Adrenal gland (tissue), 9 donors: ENCODE measurements at regions not wholly inside any gene's neighbourhood (a gene's known extent, or its start where the extent isn't known, plus 50 kb on each side); places are given as distances from the start of the nearest gene placed in this dataset.

Experiments
- DNase-seq, 7 donors: peaks; one replicate each; pipeline ENCODE4 v3.0.0-alpha.2; 2019 to 2020
- H3K27ac ChIP-seq, 5 donors: fragments of 200-600 bp; sonication (generic) in 4 of 5; 1 replicate in 3 of 5; 2 replicates in 2 of 5; pipeline versions ENCODE4 v1.5.1 to v1.8.0; 2016 to 2020; ENCODE audit warnings: mild to moderate bottlenecking in 1 of 5
- H3K27me3 ChIP-seq: fragments of 200-600 bp; 2 replicates; pipeline ENCODE4 v1.8.0; 2021
- H3K36me3 ChIP-seq, 2 donors: fragments of 200-600 bp; replicated peaks in 1 of 2; 1 replicate in 1 of 2; 2 replicates in 1 of 2; pipeline versions ENCODE4 v1.5.1 to v1.8.0; 2018 to 2022
- H3K4me1 ChIP-seq, 2 donors: fragments of 200-600 bp; replicated peaks in 1 of 2; 1 replicate in 1 of 2; 2 replicates in 1 of 2; pipeline versions ENCODE4 v1.5.1 to v1.8.0; 2018 to 2021
- H3K4me3 ChIP-seq, 4 donors: fragments of 200-600 bp; sonication (generic) in 3 of 4; one replicate each; pipeline ENCODE4 v1.5.1; 2016 to 2018
- H3K9me3 ChIP-seq, 3 donors: fragments of 200-600 bp; sonication (generic) in 1 of 3; replicated peaks in 1 of 3; 1 replicate in 2 of 3; 2 replicates in 1 of 3; pipeline versions ENCODE4 v1.5.1 to v1.8.0; 2016 to 2021
- POLR2A ChIP-seq, 2 donors: fragments of 450-650 bp; IDR thresholded peaks; one replicate each; pipeline ENCODE4 v1.6.1; 2017; ENCODE audit warnings: antibody characterized with exemption in 2 of 2, mild to moderate bottlenecking in 2 of 2, moderate library complexity in 1 of 2
- WGBS, 4 donors: extraction: QIAGEN DNeasy Blood & Tissue Kit in 2 of 4; methylation state at CpG; one replicate each; pipeline versions ENCODE4 v1.1.5 to v1.1.7; 2013 to 2017; 5-methylcytosine and 5-hydroxymethylcytosine counted together
- intact Hi-C, 2 donors: fragments of 100-400 bp; cut with DNase I; formaldehyde crosslinking; loops; one replicate each; pipeline versions ENCODE4 v1.14.1 to v1.15.0; 2022 to 2023
- TF ChIP-seq, protein P1 (sequence below), 6 experiments: fragments of 450-650 bp in 4 of 6; fragments of 200-600 bp in 2 of 6; sonication (generic) in 1 of 6; IDR thresholded peaks; 1 replicate in 5 of 6; 2 replicates in 1 of 6; pipeline versions ENCODE4 v1.5.1 to v1.8.0; 2016 to 2021; ENCODE audit warnings: antibody characterized with exemption in 6 of 6, mild to moderate bottlenecking in 2 of 6, moderate library complexity in 1 of 6
- donor health status: healthy with polysubstance abuse.
- donor health status: Bipolar disorder and iron deficiency.
- donor health status: DM: yes; HTN: yes; CAD: no.
- donor health status: DM: no; HTN: no; CAD: no.
- donor health status: DM: no; HTN: no; CAD: no.

DNA sequence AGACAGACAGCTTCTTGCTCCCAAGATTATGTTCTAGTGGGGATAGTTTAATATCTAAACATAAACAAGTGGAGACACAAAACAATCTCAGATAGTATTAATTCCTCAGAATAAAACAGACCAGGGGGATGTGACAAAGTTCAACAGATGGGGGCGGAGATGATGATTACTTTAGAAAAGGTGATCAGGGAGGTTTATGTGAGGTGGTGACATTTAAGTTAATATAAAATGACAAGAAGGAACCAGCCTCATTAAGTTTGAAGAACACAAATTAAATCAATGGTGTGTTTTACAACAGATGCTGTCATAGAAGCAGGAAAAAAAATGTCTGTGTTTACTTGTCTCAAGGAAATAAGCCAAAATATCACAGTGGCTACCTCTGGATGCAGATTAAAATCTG lies 119.6 kb upstream of the HMHB1 start:
- Histone ChIP-seq H3K4me1 (no peaks in the 10 kb centered on the region), H3K27ac (no peak overlapping the region), H3K27me3 (no peaks in the 10 kb centered on the region), H3K9me3 (no peaks in the 10 kb centered on the region), H3K36me3 (no peaks in the 10 kb centered on the region), H3K4me3 (no peak overlapping the region)
- DNase-seq = no peak
- 77 to 89% (median 82%) methylated on average over 1 of the region's 1 CpG for WGBS, 4 donors
- intact Hi-C loops = no loop called here
- TF ChIP-seq, protein P1, sequence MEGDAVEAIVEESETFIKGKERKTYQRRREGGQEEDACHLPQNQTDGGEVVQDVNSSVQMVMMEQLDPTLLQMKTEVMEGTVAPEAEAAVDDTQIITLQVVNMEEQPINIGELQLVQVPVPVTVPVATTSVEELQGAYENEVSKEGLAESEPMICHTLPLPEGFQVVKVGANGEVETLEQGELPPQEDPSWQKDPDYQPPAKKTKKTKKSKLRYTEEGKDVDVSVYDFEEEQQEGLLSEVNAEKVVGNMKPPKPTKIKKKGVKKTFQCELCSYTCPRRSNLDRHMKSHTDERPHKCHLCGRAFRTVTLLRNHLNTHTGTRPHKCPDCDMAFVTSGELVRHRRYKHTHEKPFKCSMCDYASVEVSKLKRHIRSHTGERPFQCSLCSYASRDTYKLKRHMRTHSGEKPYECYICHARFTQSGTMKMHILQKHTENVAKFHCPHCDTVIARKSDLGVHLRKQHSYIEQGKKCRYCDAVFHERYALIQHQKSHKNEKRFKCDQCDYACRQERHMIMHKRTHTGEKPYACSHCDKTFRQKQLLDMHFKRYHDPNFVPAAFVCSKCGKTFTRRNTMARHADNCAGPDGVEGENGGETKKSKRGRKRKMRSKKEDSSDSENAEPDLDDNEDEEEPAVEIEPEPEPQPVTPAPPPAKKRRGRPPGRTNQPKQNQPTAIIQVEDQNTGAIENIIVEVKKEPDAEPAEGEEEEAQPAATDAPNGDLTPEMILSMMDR (IDR thresholded peaks at IDR 0.05) = no peak
- TF ChIP-seq POLR2A (IDR thresholded peaks at IDR 0.05) = no peak

DNA sequence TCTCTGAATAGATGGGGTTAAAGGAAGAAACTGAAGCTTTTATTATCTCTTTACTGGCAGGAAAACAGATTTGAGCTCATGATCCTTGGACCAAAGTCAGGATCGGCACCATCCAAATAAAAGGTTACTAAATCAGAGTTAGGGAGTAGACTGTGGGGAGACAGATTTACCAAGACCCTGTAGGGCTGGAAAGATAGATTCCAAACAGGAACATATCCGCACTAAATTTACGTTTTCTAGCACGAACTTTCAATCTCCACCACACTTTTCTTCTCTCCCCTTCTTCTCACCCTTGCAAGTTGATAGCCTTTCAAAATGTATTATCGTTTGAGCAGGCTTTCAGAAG lies 120.0 kb upstream of the HMHB1 start:
- TF ChIP-seq, protein P1 (IDR thresholded peaks at IDR 0.05) = no peak
- no peak for TF ChIP-seq POLR2A (IDR thresholded peaks at IDR 0.05)
- Histone ChIP-seq H3K27me3 (no peaks in the 10 kb centered on the region), H3K36me3 (no peaks in the 10 kb centered on the region), H3K27ac (no peak overlapping the region), H3K4me1 (no peaks in the 10 kb centered on the region), H3K9me3 (no peaks in the 10 kb centered on the region), H3K4me3 (no peak overlapping the region)
- no peak for DNase-seq
- intact Hi-C loops = no loop called here
- WGBS, 4 donors = 41 to 53% (median 49%) methylated on average over 5 of the region's 5 CpGs

DNA sequence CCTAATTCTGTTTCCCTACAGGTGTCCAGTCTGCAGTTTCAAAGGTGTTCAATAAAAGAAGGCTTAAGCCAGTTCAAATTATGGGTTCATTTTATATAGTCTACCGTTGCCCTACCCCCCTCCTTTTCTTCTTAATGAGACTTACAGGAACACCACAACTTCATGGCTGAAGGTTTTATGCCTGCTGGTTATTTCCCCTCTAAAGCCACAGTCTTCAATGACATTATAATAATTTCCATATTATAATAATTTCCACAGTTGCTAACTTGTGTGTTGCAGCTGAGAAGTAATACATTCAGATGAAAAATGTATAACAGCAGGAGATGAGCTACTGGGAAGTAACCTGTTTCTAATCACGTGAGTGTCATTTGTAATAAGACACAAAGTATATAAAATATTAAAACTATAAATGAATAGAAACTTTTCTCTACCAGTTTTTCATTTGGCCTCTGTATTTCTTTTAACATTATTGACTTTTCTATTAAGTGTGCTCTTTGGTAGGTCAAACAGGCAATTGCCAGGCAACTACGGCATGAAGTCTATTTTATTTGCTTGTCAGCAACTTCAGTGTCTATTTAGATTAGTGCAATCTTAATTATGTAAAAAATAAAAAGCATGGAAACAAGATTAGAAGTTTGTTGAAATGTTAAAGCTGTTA lies 120.5 kb upstream of the HMHB1 start:
- Histone ChIP-seq H3K27me3 (no peaks in the 10 kb centered on the region), H3K36me3 (no peaks in the 10 kb centered on the region), H3K27ac (no peak overlapping the region), H3K4me3 (no peak overlapping the region), H3K4me1 (no peaks in the 10 kb centered on the region), H3K9me3 (no peaks in the 10 kb centered on the region)
- 45 to 70% (median 52%) methylated on average over 3 of the region's 3 CpGs for WGBS, 4 donors
- intact Hi-C loops = no loop called here
- no peak for DNase-seq
- TF ChIP-seq, protein P1 (IDR thresholded peaks at IDR 0.05) = no peak
- TF ChIP-seq POLR2A (IDR thresholded peaks at IDR 0.05) = no peak

DNA sequence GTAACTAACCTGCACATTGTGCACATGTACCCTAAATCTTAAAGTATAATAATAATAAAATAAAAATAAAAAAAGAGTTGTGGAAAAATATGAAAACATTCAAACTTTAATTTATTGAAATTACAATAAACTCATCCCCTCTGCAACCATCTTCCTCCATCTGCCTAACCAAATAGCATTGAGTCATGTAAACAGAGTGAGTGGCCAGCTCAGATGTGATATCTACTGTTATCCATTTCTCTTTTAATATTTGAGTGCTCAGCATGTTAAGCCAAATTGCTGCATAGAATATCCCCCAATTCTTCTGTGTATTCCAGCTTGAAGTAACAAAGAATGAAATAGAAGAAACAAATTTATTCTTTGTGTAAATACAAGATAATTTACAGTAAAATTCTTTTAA lies 124.4 kb upstream of the HMHB1 start:
- intact Hi-C loops = no loop called here
- H3K4me3 ChIP-seq = no peak overlapping the region
- TF ChIP-seq, protein P1 (IDR thresholded peaks at IDR 0.05) = no peak
- TF ChIP-seq POLR2A (IDR thresholded peaks at IDR 0.05) = no peak

More for the DNA sequence above, 124.4 kb upstream of the HMHB1 start:
- DNase-seq = no peak
- H3K4me1 ChIP-seq = no peaks in the 10 kb centered on the region
- no peaks in the 10 kb centered on the region for H3K36me3 ChIP-seq
- H3K27me3 ChIP-seq = no peaks in the 10 kb centered on the region
- no peak overlapping the region for H3K27ac ChIP-seq
- H3K9me3 ChIP-seq = no peaks in the 10 kb centered on the region
